Activated T-cell treated with anti-CD3 and anti-CD28 coated beads, Interleukin-2, amount 50 U/mL, for 24 hours (primary cell): ENCODE measurements at regions not wholly inside any gene's neighbourhood (a gene's known extent, or its start where the extent isn't known, plus 50 kb on each side); places are given as distances from the start of the nearest gene placed in this dataset.

Source experiments
- DNase-seq: peaks from one replicate; pipeline ENCODE4 v3.0.0-alpha.2; 2020
- H3K27ac Mint-ChIP-seq: 2 replicates; pipeline ENCODE4 v1.8.0; 2020; ENCODE audit warnings: mild to moderate bottlenecking, mixed read lengths
- H3K27me3 Mint-ChIP-seq: 2 replicates; pipeline ENCODE4 v1.8.0; 2020; ENCODE audit warnings: mixed read lengths
- H3K36me3 Mint-ChIP-seq: 2 replicates; pipeline ENCODE4 v1.8.0; 2020; ENCODE audit warnings: low read depth, mixed read lengths
- H3K4me1 Mint-ChIP-seq: 2 replicates; pipeline ENCODE4 v1.8.0; 2020; ENCODE audit warnings: low read depth, mixed read lengths
- H3K4me3 Mint-ChIP-seq: 2 replicates; pipeline ENCODE4 v1.8.0; 2020; ENCODE audit warnings: mild to moderate bottlenecking, moderate library complexity, mixed read lengths
- H3K9me3 Mint-ChIP-seq: 2 replicates; pipeline ENCODE4 v1.8.0; 2020; ENCODE audit warnings: mixed read lengths

DNA sequence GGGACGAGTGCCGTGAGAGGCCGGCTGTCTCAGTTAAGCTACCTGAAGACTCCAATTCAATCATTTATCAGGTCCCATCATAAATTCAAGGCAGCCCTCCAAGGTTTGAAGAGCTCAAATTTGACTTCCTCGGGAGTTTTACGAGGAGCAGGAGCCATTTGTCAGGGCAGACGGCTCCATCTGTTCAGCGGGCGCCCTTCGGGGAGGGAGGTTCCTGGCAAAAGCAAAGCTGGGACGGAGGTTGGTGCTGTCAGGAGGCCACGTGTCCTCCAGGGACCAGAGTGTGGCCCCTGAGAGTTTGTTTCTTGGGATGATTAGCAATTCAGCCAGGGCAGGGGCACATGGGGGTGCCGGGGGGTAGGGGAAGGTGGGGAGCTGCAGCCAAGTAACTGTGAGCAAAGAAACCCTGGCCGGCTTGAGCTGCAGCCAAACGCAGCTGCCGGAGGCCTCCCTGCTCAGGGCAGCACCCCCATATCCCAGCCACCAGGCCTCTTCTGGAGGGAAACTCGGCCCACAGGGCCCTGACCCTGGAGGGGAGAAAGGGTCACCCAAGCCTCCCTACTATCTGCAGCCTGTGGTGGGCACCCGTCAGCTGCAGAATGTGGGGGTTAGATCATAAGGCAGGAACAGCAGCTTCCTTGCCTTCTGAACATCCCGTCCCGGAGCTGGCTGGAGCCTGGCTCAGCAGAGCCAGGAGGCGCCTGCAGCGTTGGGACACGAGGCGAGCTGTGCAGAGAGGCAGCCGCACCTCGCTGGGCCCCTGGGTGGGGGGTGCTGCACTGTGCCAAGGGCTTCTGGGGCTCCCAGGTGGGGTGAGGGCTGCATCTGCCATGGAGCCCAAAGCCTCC lies 63.6 kb upstream of the GATA5 start:
- Mint-ChIP-seq H3K36me3 (no peaks in the 10 kb centered on the region), H3K9me3 (no peaks in the 10 kb centered on the region)

DNA sequence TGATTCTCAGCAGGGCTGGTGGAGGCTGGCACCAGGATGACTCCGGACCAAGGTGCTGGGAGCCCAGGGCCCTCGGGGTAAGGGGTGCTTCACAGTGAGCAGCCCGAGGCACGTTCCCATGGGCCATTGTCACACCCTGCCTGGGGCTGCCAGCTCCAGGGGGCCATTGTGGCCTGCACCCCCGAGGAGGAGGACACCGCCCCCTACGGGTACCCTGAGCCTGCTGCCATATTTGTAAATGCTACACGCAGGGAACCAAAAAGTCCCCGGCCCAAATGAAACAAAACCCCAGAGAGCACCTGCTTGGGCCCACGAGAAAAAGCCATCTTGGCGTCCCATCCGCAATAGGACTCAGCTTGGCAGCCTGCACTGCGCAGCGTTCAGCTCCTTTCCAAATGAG lies 64.7 kb upstream of the GATA5 start:
- H3K36me3 Mint-ChIP-seq: no peaks in the 10 kb centered on the region
- H3K4me3 Mint-ChIP-seq: no peak overlapping the region
- DNase-seq: no peak
- H3K4me1 Mint-ChIP-seq: no peaks in the 10 kb centered on the region
- no peaks in the 10 kb centered on the region for H3K27me3 Mint-ChIP-seq
- H3K9me3 Mint-ChIP-seq: no peaks in the 10 kb centered on the region
- H3K27ac Mint-ChIP-seq: no peak overlapping the region

More for the DNA sequence above, 63.6 kb upstream of the GATA5 start:
- DNase-seq: no peak
- Mint-ChIP-seq H3K4me1 (no peaks in the 10 kb centered on the region), H3K27ac (no peak overlapping the region), H3K27me3 (no peaks in the 10 kb centered on the region), H3K4me3 (no peak overlapping the region)

DNA sequence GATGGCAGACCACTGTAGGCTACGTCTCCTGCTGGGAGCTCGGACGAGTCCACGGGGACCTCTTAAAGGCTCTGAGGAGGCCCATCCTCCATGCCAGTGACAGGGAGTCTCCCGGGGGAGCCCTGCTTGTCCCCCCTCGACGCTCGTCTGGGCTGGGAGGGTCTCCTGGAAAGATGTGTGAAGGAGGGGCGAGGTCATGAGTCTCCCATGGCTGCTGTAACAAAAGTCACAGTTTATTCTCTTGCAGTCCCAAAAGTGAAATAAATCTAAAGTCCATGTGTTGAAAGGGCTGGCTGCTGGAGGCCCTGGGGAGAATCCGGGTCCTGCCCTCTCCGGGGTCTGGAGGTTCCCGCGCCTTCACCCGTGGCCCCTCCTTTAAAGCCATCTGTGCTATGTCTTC lies 67.1 kb upstream of the GATA5 start:
- Mint-ChIP-seq H3K9me3 (no peaks in the 10 kb centered on the region), H3K27me3 (no peaks in the 10 kb centered on the region), H3K27ac (no peak overlapping the region), H3K36me3 (no peaks in the 10 kb centered on the region), H3K4me3 (no peak overlapping the region), H3K4me1 (no peaks in the 10 kb centered on the region)
- no peak for DNase-seq

DNA sequence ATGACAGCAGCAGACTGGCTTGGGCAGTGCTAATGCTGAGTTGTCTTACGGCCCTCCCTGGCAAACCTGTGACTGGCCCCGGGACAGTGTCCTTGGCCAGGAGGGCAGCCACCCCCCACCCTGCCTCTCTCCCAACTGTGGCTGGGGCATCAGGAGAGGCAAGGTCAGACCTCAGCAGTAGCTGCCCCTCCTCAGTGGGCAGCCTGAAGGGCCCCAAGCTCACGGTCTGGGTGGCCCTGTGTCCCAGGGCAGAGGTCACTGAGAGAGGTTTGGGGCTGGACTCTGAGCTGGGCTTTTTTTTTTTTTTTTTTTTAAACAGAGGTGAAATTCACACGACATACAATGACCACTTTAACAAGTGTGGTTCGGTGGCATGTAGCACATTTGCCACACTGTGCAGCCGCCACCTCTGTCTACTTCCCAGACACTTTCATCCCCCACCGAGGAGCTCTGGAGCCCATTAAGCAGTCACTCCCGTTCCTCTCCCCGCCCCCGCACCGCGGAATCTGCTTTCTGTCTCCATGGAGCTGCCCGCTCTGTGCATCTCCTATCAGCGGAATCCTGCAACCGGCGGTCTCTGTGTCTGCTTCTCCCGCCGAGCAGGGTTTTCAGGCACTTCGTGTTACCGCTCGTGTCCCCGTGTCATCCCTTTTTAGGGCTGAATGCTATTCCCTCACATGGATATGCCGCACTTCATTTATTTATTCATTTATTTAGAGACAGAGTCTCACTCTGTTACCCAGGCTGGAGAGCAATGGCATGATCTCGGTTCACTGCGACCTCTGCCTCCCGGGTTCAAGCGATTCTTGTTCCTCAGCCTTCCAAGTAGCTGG lies 67.9 kb upstream of the GATA5 start:
- no peak overlapping the region for H3K27ac Mint-ChIP-seq
- H3K27me3 Mint-ChIP-seq: peaks cover 6% of the 10 kb centered on the region
- H3K4me1 Mint-ChIP-seq: no peaks in the 10 kb centered on the region
- DNase-seq: no peak
- H3K9me3 Mint-ChIP-seq: no peaks in the 10 kb centered on the region
- H3K4me3 Mint-ChIP-seq: no peak overlapping the region
- no peaks in the 10 kb centered on the region for H3K36me3 Mint-ChIP-seq

DNA sequence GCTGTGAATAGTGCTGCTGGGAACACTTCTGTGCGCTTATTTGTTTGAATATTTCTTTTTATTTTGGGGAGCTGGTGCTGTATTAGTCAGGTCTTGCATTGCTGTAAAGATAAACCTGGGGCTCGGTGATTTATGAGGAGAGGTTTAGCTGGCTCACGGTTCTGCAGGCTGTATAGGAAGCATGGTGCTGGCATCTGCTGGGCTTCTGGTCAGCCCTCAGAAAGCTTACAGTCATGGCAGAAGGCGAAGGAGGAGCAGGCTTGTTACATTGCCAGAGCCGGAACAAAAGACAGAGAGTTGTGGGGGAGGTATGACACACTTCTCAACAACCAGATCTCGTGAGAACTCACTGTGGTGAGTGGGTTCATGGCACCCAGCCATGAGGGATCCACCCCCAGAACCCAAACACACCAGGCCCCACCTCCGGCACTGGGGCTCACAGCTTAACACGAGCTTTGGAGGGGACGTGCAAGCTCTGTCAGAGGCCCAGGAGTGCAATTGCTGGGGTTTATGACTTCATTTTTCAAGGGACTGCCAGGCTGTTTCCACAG lies 68.8 kb upstream of the GATA5 start:
- no peaks in the 10 kb centered on the region for H3K4me1 Mint-ChIP-seq
- H3K4me3 Mint-ChIP-seq: no peak overlapping the region
- H3K27ac Mint-ChIP-seq: no peak overlapping the region
- H3K36me3 Mint-ChIP-seq: no peaks in the 10 kb centered on the region
- no peak for DNase-seq
- no peaks in the 10 kb centered on the region for H3K9me3 Mint-ChIP-seq
- peaks cover 13% of the 10 kb centered on the region for H3K27me3 Mint-ChIP-seq

DNA sequence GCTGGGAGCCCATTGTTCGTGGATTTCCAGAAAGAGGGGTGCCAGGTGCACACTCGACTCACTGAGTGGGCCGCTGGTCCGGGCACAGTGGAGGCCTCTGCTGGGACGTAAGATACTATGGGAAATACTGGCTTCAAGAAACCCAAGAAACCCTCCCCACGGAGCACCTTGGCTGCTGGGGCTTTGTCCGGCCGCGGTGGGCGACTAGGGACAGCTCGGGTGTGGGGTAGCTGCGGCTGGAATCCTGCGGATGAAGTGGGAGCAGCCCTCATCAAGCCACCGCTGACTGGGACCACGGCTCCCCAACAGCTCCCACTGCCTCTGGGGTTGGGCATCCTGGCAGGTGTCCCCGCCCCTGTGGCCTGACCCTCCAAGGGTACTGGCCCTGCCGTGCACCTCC lies 69.5 kb upstream of the GATA5 start:
- Mint-ChIP-seq H3K9me3 (no peaks in the 10 kb centered on the region), H3K4me3 (no peak overlapping the region), H3K4me1 (no peaks in the 10 kb centered on the region), H3K36me3 (no peaks in the 10 kb centered on the region), H3K27me3 (peaks cover 13% of the 10 kb centered on the region), H3K27ac (no peak overlapping the region)
- DNase-seq: no peak

DNA sequence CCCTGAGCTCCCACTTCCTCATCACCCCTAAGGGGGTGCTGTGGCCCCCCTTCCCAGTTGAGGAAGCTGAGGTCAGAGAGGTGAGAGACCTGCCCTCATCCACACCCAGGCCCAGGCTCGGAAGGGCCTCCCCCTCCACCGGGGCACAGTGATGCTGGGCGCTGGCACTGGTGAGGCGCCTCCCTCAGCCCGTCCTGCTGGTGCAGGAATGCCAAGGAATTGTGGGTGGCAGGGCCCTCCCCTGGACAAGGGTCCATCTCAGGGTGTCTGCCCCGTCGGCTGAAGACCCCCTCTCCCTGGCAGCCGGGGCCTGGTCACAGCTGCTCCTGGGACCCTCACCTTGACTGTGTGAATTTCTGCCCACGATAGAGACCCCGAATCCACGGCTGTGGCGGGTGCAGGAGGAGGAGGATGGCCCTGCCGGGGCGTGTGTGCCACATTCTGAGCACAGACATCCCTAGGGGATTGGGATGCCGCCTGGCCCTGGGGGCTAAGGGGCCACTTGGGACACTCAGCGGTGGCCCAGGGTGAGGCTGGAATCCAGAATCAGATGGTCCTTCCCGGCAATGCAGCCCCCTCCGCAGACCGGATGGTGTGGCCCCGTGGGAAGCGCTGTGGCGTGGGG lies 70.2 kb upstream of the GATA5 start:
- Mint-ChIP-seq H3K4me1 (peaks cover 4% of the 10 kb centered on the region), H3K36me3 (no peaks in the 10 kb centered on the region), H3K27me3 (peaks cover 18% of the 10 kb centered on the region), H3K27ac (no peak overlapping the region), H3K4me3 (no peak overlapping the region), H3K9me3 (no peaks in the 10 kb centered on the region)
- DNase-seq: no peak

DNA sequence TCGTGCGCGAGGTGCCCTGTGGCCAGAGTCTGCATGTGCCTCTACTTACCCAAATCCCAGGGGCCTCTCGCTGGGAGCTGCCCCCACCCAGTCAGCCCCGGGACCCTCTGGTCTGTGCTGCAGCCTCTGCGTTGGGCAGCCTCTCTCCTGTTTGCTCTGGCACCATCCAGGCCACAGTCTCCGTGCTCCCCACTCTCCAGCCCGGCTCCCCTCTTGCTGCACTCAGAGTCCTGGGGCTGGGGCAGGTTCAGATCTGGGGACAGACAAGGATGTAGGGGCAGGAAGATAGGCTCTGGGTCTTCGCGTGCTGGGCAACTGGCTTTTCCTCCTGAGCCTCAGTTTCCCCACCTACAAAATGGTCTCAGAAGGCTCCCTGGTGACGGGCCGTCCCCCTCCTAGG lies 70.8 kb upstream of the GATA5 start:
- peaks cover 4% of the 10 kb centered on the region for H3K4me1 Mint-ChIP-seq
- no peaks in the 10 kb centered on the region for H3K9me3 Mint-ChIP-seq
- no peak overlapping the region for H3K4me3 Mint-ChIP-seq
- no peak for DNase-seq
- peaks cover 23% of the 10 kb centered on the region for H3K27me3 Mint-ChIP-seq
- H3K36me3 Mint-ChIP-seq: no peaks in the 10 kb centered on the region
- H3K27ac Mint-ChIP-seq: no peak overlapping the region

DNA sequence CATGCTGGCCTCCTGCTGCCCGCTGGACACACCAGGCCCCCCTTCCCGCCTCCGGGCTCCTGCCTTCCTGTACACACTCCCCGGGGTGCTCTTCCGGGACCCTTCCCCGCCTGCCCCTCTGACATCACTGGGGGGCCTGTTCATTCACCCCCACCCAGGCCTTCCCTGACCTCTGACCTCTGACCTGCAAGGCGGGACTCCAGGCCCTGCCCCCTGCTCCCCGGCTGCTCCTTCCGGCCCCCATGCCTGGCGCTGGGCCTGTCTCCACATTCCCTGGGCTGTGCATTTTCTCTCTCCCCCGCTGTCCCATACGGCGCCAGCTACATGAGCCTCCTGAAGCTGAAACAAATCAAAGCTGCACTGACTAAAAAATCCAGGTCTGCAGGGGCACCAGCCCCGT lies 71.6 kb upstream of the GATA5 start:
- H3K27me3 Mint-ChIP-seq: peaks cover 27% of the 10 kb centered on the region
- H3K4me1 Mint-ChIP-seq: peaks cover 7% of the 10 kb centered on the region
- DNase-seq: no peak
- no peaks in the 10 kb centered on the region for H3K36me3 Mint-ChIP-seq
- H3K27ac Mint-ChIP-seq: no peak overlapping the region
- H3K4me3 Mint-ChIP-seq: no peak overlapping the region
- no peaks in the 10 kb centered on the region for H3K9me3 Mint-ChIP-seq

DNA sequence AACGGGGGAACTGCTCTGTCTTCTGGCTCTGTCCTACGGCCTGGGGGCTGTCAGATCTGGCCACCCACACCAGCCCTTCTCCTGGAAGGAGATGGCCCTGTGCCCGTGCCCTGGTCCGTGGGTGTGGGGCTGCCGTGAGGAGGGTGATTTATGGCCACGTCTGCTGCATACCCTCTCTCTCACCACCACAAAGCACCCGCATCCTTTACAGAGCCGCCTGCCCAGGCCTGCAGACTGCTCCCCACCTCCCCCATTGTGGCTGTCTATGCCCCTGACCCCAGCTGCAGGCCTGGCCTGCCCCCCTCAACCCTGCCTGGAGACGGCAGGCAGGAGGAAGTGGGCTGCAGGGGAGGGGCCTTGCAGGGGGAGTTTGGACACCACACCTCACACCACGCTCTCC lies 72.7 kb upstream of the GATA5 start:
- Mint-ChIP-seq H3K4me3 (no peak overlapping the region), H3K36me3 (no peaks in the 10 kb centered on the region), H3K4me1 (peaks cover 7% of the 10 kb centered on the region), H3K9me3 (no peaks in the 10 kb centered on the region), H3K27ac (no peak overlapping the region), H3K27me3 (peaks cover 37% of the 10 kb centered on the region)
- DNase-seq: no peak

DNA sequence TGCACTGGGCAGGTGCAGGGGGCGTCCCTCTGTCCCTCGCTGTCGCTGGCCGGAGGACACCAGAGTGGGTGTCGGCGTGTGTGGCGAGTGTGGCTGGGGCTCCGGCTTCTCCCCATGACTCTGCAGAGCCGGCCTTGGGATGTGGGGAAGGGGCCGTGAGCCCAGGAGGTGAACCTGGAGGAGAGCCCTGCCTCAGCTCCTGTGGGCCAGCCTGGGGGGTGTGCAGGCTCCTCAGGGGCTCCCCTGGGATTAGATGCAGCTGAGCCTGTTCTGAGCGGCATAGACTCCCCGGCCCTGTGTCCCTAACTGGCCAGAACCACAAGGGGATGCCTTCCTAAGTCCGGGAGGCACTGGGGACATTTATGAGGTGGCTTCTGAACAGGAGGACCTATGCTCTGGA lies 73.2 kb upstream of the GATA5 start:
- peaks cover 42% of the 10 kb centered on the region for H3K27me3 Mint-ChIP-seq
- H3K36me3 Mint-ChIP-seq: no peaks in the 10 kb centered on the region
- H3K27ac Mint-ChIP-seq: no peak overlapping the region
- peaks cover 7% of the 10 kb centered on the region for H3K4me1 Mint-ChIP-seq
- no peak overlapping the region for H3K4me3 Mint-ChIP-seq
- DNase-seq: no peak
- no peaks in the 10 kb centered on the region for H3K9me3 Mint-ChIP-seq

DNA sequence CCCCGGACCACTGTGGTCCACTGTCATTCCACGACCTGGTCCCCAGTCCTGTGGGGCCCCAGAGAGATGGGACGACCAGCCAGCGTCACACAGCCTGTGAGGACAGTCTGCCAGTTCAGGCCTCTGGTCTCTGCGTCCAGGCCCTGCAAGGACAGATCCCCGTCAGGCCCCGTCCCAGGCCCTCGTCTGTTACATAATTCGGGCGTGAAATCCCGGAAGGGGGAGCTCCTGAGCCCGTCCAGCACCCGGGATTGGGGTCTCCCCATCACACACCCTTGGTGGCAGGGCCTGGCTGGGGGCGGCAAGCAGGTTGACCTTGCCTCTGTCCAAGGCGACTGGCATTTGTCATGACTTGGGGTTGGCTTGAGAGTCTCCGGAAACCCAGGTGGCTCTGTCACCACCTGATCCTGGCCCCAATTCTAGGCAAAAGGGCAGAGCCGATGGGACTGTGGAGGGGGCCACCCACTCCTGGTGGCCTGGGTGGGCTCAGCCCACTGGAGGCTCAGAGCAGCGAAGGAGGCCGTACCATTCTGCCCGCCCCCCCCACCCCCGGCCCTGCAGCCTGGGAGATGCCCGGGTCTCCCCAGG lies 73.8 kb upstream of the GATA5 start:
- no peaks in the 10 kb centered on the region for H3K36me3 Mint-ChIP-seq
- H3K9me3 Mint-ChIP-seq: no peaks in the 10 kb centered on the region
- peaks cover 7% of the 10 kb centered on the region for H3K4me1 Mint-ChIP-seq
- no peak for DNase-seq
- no peak overlapping the region for H3K4me3 Mint-ChIP-seq
- H3K27ac Mint-ChIP-seq: no peak overlapping the region
- H3K27me3 Mint-ChIP-seq: peaks cover 45% of the 10 kb centered on the region

DNA sequence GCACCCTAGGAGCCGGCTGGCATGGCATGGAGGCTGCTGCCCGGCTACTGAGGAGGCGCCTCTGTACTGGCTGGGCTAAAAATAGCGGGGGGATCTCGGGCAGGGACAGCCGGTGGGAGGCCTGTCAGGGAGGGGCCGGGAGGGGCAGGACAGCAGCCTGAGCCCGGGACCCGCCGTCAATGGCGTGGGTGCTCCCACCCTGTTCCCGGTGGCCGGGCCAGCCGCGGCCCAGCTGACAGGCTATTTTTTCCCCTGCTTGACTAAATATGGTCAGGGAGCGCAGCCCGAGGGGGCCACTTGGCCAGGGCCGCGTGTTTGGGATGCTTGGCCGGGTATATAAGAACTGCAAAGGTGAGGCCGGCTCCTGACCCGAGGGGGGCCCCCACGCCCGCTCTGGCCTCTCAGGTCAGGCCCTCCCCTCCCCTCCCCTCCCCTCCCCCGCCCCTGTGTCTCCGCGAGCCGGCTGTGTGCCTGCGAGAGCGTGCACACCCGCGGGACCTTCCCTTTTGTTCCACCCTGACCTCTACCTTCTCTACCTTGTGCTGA lies 74.4 kb upstream of the GATA5 start:
- Mint-ChIP-seq H3K9me3 (no peaks in the 10 kb centered on the region), H3K4me1 (peaks cover 7% of the 10 kb centered on the region), H3K4me3 (peak overlapping the region; percentile 56), H3K27me3 (peaks cover 46% of the 10 kb centered on the region), H3K36me3 (no peaks in the 10 kb centered on the region), H3K27ac (no peak overlapping the region)
- DNase-seq: no peak
